Activated CD4-positive, alpha-beta T cell treated with anti-CD3 and anti-CD28 coated beads, Interleukin-2, amount 50 U/mL, for 1 hour (primary cell): ENCODE measurements at regions not wholly inside any gene's neighbourhood (a gene's known extent, or its start where the extent isn't known, plus 50 kb on each side); places are given as distances from the start of the nearest gene placed in this dataset.
"Not testable (repeated sequence)": the region's sequence is repeated elsewhere in the genome, so short reads cannot be mapped to it uniquely, and the experiment has no call there.

ENCODE experiments used
- DNase-seq: peaks from one replicate; pipeline ENCODE4 v3.0.0-alpha.2; 2020

- not testable (repeated sequence) for DNase-seq
Measured at GRCh38 chr7:101679653-101680173, 50.6 kb upstream of the MYL10 start.

GRCh38 chr7:101680406-101681145, 51.5 kb upstream of the MYL10 start:
- no peak for DNase-seq

GRCh38 chr7:101681170-101682007, 52.3 kb upstream of the MYL10 start:
- no peak for DNase-seq

- no peak for DNase-seq
Measured at GRCh38 chr7:101684983-101685330, 55.9 kb upstream of the MYL10 start.

GRCh38 chr7:101686030-101686429, 56.9 kb upstream of the MYL10 start:
- no peak for DNase-seq

GRCh38 chr7:101687081-101687480, 58.0 kb upstream of the MYL10 start:
- DNase-seq: no peak

- no peak for DNase-seq
Measured at GRCh38 chr7:101687791-101688182, 58.7 kb upstream of the MYL10 start.

- peak; percentile 81 for DNase-seq
Measured at GRCh38 chr7:101688183-101688831, 59.2 kb upstream of the MYL10 start.

- no peak for DNase-seq
Measured at GRCh38 chr7:101688995-101689907, 60.2 kb upstream of the MYL10 start.

- DNase-seq: no peak
Measured at GRCh38 chr7:101690061-101690460, 61.0 kb upstream of the MYL10 start.

GRCh38 chr7:101691822-101692384, 62.8 kb upstream of the MYL10 start:
- no peak for DNase-seq

GRCh38 chr7:101693498-101694091, 64.5 kb upstream of the MYL10 start:
- no peak for DNase-seq

- DNase-seq: no peak
Measured at GRCh38 chr7:101698964-101699363, 69.9 kb upstream of the MYL10 start.

- no peak for DNase-seq
Measured at GRCh38 chr7:101699399-101699798, 70.3 kb upstream of the MYL10 start.

GRCh38 chr7:101699881-101700823, 71.1 kb upstream of the MYL10 start:
- no peak for DNase-seq

GRCh38 chr7:101701153-101701794, 72.2 kb upstream of the MYL10 start:
- no peak for DNase-seq

- DNase-seq: no peak
Measured at GRCh38 chr7:101702362-101702850, 73.3 kb upstream of the MYL10 start.

- no peak for DNase-seq
Measured at GRCh38 chr7:101705331-101705730, 76.2 kb upstream of the MYL10 start.

- no peak for DNase-seq
Measured at GRCh38 chr7:101707587-101707986, 78.5 kb upstream of the MYL10 start.

- no peak for DNase-seq
Measured at GRCh38 chr7:101708223-101708622, 79.1 kb upstream of the MYL10 start.
